GM11168 (cell line): ENCODE measurements at regions not wholly inside any gene's neighbourhood (a gene's known extent, or its start where the extent isn't known, plus 50 kb on each side); places are given as distances from the start of the nearest gene placed in this dataset.
"Not testable (repeated sequence)": the region's sequence is repeated elsewhere in the genome, so short reads cannot be mapped to it uniquely, and the experiment has no call there.

Experiments
- in situ Hi-C: fragments of 300-500 bp; cut with MboI; formaldehyde crosslinking; loops from one replicate; pipeline ENCODE4 v1.12.0; 2022; ENCODE audit warnings: low sequenced_read_pairs; ENCODE audit not compliant: unreplicated experiment

GRCh38 chr13:97520061-97520460 lies 86.1 kb downstream of the RAP2A start:
- in situ Hi-C loops, result no loop called here

DNA sequence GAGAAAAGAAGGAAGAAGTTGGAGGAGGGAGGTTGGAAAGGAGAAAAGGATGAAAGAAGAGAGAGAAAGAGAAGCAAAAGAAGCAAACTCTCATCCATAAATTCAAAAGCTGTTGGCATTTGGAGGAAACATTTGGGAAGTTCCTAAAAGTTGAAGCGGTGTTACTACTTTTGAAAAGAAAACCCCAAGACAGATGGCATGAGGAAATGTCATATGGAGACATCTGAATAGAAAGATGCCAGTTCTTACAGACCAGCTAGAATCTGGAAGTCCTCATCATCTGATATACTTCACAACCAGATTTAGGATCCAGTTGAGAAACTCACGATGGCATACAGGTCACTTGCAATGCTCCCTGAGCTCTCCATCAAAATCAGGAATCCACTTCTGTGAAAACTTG lies 86.9 kb downstream of the RAP2A start:
- in situ Hi-C loops, result no loop called here

GRCh38 chr13:97521726-97522125 lies 87.8 kb downstream of the RAP2A start:
- in situ Hi-C loops, result no loop called here

DNA sequence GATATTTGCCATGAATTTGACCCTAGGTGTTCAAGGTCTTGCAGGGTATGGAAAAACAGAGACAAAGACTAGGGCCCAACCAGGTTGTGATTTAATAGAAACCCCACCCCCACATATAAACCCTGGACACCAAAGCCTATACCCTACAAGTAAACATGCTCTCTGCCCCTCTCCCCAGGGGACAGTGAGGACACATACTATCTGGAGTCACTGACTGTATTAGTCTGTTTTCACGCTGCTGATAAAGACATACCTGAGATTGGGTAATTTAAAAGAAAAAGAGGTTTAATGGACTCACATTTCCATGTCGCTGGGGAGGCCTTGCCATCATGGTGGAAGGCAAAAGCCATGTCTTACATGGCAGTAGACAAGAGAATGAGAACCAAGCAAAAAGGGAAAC lies 88.3 kb downstream of the RAP2A start:
- in situ Hi-C loops, result no loop called here

DNA sequence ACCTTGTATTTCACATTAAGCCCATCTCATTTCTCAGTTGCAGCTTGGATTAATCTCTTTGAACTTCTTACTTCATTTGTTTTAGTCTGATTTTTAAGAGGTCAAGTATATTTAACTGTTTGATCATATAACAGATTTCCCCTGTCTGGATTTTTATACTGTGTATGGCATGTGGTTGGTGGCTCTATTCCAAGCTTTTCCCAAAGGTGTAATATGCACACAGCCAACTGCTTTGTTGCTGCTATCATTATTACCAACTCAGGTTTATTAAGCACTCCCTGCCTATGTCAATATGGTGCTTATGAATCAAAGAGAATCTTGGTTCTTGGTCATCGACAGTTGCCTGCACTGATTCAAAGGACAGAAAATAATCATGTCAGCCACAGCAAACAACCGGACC lies 92.6 kb downstream of the RAP2A start:
- in situ Hi-C loops, result no loop called here

- in situ Hi-C loops, result no loop called here
Observed at GRCh38 chr13:97528518-97528917, 94.5 kb downstream of the RAP2A start.

GRCh38 chr13:97534540-97534939 lies 100.6 kb downstream of the RAP2A start:
- in situ Hi-C loops, result no loop called here

- in situ Hi-C loops, result no loop called here
Observed at GRCh38 chr13:97535614-97536013, 101.6 kb downstream of the RAP2A start.

GRCh38 chr13:97537110-97537509 lies 103.1 kb downstream of the RAP2A start:
- in situ Hi-C loops, result no loop called here

GRCh38 chr13:97538203-97538602 lies 104.2 kb downstream of the RAP2A start:
- in situ Hi-C loops, result no loop called here

DNA sequence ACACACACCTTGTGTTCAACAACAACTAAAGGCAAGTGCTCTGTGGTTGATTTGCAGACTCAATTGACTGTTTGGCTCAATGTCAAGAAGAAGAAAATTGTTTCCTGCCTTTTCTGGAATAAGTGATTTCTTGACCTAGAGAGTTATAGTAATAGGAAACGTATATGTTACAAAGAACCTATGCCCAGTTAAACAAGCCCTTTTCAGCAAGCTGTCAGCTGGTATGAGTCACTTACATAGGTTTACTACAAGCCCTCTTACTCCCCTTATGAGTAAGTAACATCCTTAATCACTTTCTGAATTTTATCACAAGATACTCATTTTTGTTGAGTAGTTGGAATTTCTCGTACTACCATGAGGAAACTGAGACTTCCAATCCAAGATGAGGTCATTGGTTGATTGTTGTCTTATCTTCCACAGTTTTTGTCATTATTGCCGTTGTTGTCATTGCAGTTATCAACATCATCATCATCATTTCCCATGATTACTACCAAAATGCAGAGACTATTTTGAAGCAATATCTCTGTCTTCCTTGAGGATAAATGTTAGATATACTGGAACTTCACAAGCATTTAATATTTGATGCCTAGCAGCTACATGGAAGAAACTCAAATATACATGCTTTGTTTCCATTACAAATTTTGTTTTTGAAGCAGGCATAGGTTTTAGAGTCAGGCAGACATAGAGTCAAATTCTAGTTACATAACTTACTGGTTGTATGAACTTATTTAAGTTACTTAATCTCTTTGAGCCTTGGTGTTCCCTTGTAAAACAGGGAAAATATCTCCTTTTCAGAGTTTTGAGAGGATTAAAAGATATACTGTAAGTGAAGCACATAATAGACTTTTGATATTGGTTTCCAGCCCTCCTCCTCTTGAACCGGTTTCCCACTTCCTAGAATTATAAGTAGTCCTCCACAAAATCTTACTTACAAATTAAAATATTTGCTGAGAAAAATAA lies 106.0 kb downstream of the RAP2A start:
- in situ Hi-C loops, result no loop called here

GRCh38 chr13:97540696-97541095 lies 106.7 kb downstream of the RAP2A start:
- in situ Hi-C loops, result no loop called here

DNA sequence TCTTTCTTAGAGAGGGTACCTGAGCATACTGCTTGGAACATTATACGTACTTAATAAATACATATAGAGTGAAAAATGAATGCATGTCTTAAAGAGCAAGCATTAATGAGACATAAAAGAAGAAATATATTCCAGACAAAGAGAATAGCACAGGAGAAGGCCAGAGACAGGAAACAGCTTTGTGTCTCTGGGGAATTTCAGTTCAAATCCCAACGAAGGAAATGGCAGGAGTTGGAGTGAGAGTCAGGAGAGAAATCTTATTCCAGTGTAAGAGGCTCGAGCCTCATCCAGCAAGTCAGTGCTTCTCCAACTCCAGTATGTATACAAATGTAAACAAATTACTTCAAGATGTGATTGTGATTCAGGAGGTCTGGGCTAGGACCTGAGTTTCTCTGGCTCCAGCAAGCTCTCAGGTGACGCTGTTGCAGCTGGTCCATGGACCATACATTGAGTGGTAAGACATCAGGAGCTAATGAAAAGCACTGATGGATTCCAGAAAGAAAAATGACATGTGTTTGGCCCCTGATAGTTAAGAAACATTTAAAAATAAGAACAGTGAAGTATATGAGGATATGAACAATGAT lies 108.2 kb downstream of the RAP2A start:
- in situ Hi-C loops, result no loop called here

DNA sequence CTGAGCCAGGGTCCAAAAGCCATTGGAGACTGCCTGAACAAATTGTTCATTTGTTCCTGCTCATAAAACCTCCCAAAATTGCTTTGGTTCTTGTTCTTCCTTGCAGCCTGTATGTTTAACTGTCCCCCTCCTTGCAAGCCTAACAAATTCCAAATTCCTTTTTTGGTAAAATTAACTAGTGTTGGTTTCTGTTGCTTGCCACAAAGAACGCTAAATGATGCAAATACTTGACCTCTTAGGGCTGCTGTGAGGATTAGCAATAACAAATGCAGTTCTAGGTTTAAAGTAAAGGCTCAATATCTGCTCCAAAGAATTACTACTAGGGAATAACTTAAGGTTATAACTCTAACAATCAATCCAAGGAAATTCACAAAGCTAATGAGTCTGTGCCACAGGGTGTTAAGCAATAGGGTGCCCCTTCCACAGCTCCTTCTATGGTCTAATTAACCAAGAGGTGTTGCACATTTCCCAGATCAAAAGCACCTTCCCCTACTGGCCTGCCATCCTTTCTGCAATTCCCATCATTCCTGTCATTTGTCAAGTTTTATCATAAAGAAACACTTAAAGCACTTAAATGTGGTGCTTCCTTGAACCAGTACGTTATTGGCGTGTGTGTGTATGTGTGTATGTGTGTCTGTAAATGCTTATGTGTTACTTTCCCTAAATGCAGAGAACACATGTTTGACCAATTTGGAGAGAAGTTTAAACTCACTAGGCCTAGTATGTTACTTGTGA lies 110.2 kb downstream of the RAP2A start:
- in situ Hi-C loops, result no loop called here

- in situ Hi-C loops, result not testable (repeated sequence)
Observed at GRCh38 chr13:97544971-97545499, 111.1 kb downstream of the RAP2A start.

DNA sequence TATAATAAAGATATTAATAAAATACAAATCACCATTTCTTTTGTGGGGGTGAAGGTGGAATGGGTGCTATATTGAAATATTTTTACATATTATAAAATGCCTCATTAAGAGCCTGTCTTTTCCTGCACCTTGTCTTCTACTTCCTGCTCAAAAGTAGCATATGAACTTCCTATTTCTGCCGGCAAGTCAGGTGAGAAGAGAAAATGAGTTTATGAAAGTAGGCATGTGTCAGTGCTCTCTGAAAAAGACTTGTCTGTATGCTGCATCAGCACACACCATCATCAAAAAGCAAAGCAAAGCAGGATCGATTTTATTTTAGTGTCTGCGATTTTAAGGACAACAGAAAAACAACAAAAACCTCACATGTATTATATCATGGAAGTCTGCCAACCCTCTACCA lies 114.2 kb downstream of the RAP2A start:
- in situ Hi-C loops, result no loop called here

DNA sequence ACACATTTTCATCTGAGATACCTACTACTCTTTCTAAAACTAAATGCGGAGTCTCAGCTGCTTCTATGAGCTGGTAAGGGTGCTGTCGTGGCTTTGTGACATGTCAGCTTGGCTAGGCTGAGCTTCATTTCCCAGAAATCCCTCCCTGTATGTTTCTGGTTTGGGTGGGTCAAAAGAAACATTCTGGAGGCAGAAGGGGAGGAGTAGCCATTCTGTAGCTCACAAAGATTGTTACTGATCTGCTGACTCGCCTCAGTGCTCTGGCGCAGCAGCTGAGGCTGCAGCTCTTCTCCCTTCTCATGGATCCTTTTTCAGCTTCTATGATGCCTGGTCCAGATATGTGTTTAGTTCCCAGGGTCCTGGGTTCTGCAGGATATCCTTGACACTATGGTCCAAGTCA lies 114.7 kb downstream of the RAP2A start:
- in situ Hi-C loops, result no loop called here

- in situ Hi-C loops, result no loop called here
Observed at GRCh38 chr13:97549201-97549600, 115.2 kb downstream of the RAP2A start.

- in situ Hi-C loops, result no loop called here
Observed at GRCh38 chr13:97554496-97554895, 120.5 kb downstream of the RAP2A start.

DNA sequence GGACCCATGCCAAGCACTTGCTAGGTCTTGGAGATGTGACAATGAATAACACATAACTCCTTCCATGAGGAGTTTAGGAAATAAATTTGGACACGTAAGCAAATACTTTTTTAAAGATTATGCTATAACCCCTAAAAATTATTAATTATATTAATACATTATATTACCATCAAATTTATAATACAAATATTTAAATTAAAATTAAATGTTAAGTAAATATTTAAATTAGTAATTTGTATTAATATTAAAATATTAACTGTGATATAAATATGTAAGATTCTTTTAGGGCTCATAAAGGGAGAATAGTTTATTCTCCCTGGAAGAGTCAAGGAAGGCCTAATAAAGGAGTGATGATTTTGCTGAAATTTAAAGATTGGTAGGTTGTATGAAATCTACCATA lies 121.1 kb downstream of the RAP2A start:
- in situ Hi-C loops, result no loop called here

- in situ Hi-C loops, result no loop called here
Observed at GRCh38 chr13:97559030-97559429, 125.1 kb downstream of the RAP2A start.
